ENCODE measurements at regions not wholly inside any gene's neighbourhood (a gene's known extent, or its start where the extent isn't known, plus 50 kb on each side); places are given as distances from the start of the nearest gene placed in this dataset.
"Not testable (repeated sequence)": the region's sequence is repeated elsewhere in the genome, so short reads cannot be mapped to it uniquely, and the experiment has no call there.

GRCh38 chr1:74818241-74818640 is 85.3 kb downstream of the TYW3 start:
- no peak for DNase-seq

GRCh38 chr1:74818661-74819456 is 85.9 kb downstream of the TYW3 start:
- no peak for DNase-seq

GRCh38 chr1:74822851-74823401 is 90.0 kb downstream of the TYW3 start:
- DNase-seq, result no peak

- DNase-seq, result no peak
These were observed 91.7 kb downstream of the TYW3 start for GRCh38 chr1:74824497-74825107.

- no peak for DNase-seq
These were observed 97.8 kb downstream of the TYW3 start for GRCh38 chr1:74830766-74831165.

GRCh38 chr1:74834261-74834660 is 101.3 kb downstream of the TYW3 start:
- no peak for DNase-seq

- DNase-seq, result no peak
These were observed 102.1 kb downstream of the TYW3 start for GRCh38 chr1:74835051-74835450.

- no peak for DNase-seq
These were observed 109.8 kb downstream of the TYW3 start for GRCh38 chr1:74842726-74843125.

GRCh38 chr1:74847715-74848114 is 114.8 kb downstream of the TYW3 start:
- no peak for DNase-seq

- no peak for DNase-seq
These were observed 120.8 kb downstream of the TYW3 start for GRCh38 chr1:74853756-74854155.

GRCh38 chr1:74856174-74856573 is 123.2 kb downstream of the TYW3 start:
- DNase-seq, result no peak

- no peak for DNase-seq
These were observed 124.7 kb downstream of the TYW3 start for GRCh38 chr1:74857676-74858075.

GRCh38 chr1:74858136-74858535 is 125.2 kb downstream of the TYW3 start:
- DNase-seq, result no peak

- no peak for DNase-seq
These were observed 128.9 kb downstream of the TYW3 start for GRCh38 chr1:74861867-74862266.

- DNase-seq, result no peak
These were observed 136.8 kb downstream of the TYW3 start for GRCh38 chr1:74869702-74870101.

- DNase-seq, result not testable (repeated sequence)
These were observed 144.4 kb downstream of the TYW3 start for GRCh38 chr1:74877366-74877765.

GRCh38 chr1:74895411-74895810 is 162.5 kb downstream of the TYW3 start:
- no peak for DNase-seq

- DNase-seq, result no peak
These were observed 175.2 kb downstream of the TYW3 start for GRCh38 chr1:74908131-74908530.

GRCh38 chr1:74908797-74909196 is 175.8 kb downstream of the TYW3 start:
- no peak for DNase-seq

- DNase-seq, result no peak
These were observed 181.0 kb downstream of the TYW3 start for GRCh38 chr1:74913978-74914377.

- DNase-seq, result no peak
These were observed 200.5 kb downstream of the TYW3 start for GRCh38 chr1:74933500-74933899.

GRCh38 chr1:74935446-74935845 is 198.7 kb upstream of the LHX8 start:
- no peak for DNase-seq

- peak; percentile 86 for DNase-seq
These were observed 197.0 kb upstream of the LHX8 start for GRCh38 chr1:74937176-74937575.

GRCh38 chr1:74943046-74943445 is 191.1 kb upstream of the LHX8 start:
- no peak for DNase-seq

Data from NCI-H1092 treated with DMSO at 0.1 percent for 48 hours (cell line).